GM18909 (cell line): ENCODE measurements at regions not wholly inside any gene's neighbourhood (a gene's known extent, or its start where the extent isn't known, plus 50 kb on each side); places are given as distances from the start of the nearest gene placed in this dataset.
"Not testable (repeated sequence)": the region's sequence is repeated elsewhere in the genome, so short reads cannot be mapped to it uniquely, and the experiment has no call there.

ENCODE experiments used
- ATAC-seq: cut with Tn5 transposase; IDR thresholded peaks from one replicate; pipeline ENCODE4 v1.9.1; 2021; ENCODE audit warnings: mild to moderate bottlenecking; ENCODE audit not compliant: unreplicated experiment, poor library complexity

DNA sequence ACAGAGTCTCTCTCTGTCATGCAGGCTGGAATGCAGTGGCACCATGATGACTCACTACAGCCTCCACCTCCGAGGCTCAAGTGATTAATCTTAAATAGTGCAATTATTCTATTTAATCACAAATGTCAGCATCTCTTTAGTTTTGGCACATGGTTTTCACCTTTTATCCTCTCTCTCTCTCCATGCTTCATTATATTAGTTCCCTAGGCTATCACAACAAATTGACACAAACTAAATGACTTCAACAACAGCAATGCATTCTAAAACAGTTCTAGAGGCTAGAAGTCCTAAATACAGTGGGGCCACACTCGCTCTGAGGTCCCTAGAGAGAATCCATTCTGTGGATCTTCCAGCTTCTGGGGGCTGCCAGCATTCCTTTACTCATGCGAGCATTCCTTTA, 178.2 kb upstream of the ZNG1F start:
- not testable (repeated sequence) for ATAC-seq

DNA sequence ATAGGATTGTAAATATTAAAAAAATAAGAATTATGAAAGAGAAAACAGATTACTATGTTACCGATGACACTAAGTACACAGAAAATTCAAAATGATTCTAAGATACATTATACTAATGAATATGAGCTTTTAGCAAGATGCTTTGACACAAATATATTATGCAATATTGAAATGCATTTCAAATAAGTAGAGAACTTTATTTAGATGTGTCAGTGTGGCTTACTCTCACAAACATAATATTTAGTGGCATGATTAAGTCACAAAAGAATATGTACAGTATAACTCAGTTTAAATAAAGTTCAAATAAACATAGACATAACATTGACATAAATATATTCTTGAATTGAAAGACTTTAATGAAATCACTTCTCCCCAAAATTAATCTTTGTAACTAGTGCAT, 172.7 kb upstream of the ZNG1F start:
- ATAC-seq = not testable (repeated sequence)

DNA sequence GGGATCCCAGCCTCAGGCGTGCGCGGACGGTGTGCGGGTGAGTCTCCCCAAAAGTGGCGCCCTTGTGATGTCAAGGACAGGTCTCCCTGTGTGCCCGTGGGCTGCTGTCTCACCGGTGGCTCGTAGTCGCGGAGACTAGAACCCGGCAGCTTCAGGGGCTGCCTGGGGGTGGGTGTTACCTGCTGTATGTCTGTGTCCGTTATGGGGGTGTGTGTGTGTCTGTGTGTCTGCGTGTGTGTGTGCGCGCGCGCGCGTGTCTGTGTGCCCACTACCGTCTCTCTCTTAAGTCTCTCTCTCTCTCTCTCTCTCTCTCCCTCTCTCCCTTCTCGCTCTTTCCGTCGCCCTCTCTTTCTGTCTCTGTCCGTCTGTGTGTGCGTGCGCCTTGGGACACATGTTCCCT, 170.0 kb upstream of the ZNG1F start:
- not testable (repeated sequence) for ATAC-seq

DNA sequence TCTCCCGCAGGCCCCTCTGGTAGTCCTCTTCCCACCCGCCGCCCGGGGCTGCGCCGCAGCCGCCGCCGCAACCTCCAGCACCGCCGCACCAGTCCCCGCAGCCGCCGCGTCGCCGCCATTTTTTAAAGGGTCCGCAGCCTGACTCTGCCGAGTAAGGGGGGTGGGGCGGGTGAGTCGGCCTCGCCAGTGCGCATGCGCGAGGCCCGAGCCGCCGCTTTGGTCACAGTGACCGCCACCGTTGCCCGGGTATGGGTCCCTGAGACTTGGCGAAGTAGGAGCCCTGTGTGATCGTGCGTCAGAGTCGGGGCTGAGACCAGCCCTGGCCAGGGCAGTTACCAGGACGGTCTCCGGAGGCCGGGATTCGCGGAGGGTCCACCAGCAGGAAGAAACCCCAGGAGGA, 169.6 kb upstream of the ZNG1F start:
- ATAC-seq = not testable (repeated sequence)

DNA sequence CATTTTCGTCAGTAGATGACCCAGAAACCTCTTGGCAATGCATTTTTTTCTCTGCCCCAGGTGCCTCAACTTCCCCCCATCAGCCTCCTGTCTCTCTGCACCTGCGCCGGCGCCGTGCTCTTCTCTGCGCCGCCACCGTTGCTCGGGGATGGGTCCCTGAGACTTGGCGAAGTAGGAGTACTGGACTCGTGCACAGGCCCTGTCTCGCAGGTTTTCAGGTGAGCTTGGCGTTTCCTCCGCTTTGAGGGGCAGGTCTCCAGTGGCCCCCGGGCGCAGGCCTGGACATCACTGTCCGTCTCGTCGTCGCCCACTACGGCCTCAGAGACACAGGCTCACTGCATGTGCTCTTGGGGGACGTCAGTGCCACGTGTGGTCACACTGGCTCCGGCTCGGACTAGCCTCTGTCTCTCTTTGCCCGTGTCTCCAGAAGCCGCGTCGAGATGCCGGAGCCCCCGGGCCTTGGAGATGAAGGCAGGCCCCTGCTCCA, 168.8 kb upstream of the ZNG1F start:
- ATAC-seq = not testable (repeated sequence)

DNA sequence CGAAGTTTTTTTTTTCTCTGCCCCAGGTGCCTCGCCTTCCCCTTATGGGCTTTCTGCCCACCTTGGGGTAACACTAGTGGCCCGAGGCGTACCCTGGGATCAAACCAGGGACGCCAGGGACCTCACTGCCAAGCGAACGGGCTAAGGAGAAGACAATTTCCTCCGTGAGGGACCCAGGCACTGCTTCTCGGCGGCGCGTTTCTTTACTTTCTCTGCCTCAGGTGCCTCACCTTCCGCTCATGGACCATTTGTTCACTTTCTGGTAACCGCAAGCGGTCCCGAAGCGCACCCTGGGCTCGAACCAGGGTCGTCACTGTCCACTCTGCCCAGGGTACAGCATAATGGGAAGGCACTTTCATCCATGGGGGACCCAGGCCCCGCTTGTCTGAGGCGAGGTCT, 168.2 kb upstream of the ZNG1F start:
- not testable (repeated sequence) for ATAC-seq

DNA sequence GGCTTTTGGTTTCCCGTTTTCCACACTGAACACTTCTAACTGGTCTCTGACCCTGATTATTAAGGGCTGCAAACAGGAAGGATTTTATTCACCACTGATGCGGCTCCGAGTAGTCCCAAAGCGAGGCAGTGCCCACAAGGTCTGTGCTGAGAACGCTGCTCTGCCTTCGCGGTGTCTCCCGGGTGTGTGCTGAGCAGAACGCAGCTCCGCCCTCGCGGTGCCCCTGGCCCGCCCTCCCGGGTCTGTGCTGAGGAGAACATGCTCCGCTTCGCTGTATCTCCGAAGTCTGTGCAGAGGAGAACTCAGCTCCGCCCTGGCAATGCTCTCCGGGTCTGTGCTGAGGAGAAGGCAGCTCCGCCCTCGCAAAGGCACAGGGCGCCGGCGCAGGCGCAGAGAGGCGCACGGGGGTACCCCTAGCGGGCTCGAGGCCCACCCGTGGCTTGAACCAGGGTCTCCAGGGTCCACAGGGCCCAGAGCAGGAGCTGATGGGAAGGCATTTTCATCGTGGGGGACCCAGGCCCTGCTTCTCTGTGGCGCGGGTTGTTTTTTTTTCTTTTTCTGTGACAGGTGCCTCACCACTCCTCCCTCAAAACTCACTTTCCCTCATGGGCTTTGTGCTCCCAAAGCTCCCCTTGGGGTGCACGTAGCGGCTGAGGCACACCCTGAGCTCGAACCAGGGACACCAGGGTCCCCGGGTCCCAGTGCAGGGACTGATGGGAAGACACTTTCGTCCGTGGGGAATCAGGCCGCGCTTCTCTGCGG, 167.7 kb upstream of the ZNG1F start:
- peak; percentile 64 for ATAC-seq

DNA sequence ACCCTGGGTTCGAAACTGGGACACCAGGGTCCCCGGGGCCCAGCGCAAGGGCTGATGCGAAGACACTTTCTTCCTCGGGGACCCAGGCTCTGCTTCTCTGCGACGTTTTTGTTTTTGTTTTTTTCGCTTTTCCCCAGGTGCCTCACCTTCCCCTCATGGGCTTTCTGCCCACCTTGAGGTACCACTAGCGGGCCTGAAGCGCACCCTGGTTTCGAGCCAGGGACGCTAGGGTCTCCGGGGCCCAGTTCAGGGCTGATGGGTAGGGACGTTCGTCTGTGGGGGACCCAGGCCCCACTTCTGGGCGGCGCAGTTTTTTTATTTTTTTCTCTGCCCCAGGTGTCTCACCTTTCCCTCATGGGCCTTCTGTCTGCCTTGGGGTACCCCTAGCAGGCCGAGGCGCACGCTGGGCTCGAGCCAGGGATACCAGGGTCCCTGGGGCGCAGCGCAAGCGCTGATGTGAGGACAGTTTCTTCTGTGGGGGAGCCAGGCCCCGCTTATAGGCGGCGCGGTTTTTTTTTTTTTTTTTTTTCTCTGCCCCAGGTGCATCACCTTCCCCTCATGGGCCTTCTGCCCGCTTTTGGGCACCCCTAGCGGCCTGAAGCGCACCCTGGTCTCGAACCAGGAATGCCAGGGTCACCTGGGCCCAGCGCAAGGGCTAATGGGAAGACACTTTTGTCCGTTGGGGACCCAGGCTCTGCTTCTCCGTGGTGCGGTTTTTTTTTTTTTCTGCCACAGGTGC, 166.8 kb upstream of the ZNG1F start:
- not testable (repeated sequence) for ATAC-seq

DNA sequence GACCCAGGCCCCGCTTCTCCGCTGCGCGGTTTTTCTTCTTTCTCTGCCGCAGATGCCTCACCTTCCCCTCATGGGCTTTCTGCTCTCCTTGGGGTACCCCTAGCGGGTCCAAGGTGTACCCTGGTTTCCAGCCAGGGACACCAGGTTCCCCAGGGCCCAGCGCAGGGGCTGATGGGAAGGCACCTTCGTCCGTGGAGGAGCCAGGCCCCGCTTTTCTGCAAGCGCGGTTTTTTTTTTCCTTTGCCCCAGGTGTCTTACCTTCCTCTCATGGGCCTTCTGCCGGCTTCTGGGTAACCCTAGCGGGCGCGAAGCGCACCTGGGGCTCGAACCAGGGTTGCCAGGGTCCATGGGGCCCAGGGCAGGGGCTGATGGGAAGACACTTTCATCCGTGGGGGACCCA, 165.9 kb upstream of the ZNG1F start:
- ATAC-seq = not testable (repeated sequence)

DNA sequence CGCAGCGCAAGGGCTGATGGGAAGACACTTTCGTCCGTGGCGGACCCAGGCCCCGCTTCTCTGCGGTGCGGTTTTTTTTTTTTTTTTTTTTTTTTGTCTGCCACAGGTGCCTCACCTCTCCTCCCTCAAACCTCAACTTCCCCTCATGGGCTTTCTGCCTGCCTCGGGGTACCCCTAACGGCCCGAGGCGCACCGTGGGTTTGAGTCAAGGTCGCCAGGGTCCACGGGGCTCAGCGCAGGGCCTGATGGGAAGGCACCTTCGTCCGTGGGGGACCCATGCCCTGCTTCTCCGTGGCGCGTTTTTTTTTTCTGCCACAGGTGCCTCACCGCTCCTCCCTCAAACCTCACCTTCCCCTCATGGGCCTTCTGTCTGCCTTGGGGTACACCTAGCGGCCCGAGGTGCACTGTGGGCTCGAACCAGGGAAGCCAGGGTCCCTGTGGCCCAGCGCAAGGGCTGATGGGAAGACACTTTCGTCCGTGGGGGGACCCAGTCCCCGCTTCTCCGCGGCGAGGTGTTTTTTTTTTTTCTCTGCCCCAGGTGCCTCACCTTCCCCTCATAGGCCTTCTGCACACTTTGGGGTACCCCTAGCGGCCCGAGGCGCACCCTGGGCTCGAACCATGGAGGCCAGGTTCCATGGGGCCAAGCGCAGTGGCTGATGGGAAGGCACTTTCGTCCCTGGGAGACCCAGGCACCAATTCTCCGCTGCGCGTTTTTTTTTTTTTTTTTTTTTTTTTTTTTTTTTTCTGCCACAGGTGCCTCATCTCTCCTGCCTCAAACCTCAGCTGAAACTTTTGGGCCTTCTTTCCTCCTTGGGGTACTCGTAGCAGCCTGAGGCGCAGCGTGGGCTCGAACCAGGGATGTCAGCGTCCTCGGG, 165.2 kb upstream of the ZNG1F start:
- not testable (repeated sequence) for ATAC-seq

DNA sequence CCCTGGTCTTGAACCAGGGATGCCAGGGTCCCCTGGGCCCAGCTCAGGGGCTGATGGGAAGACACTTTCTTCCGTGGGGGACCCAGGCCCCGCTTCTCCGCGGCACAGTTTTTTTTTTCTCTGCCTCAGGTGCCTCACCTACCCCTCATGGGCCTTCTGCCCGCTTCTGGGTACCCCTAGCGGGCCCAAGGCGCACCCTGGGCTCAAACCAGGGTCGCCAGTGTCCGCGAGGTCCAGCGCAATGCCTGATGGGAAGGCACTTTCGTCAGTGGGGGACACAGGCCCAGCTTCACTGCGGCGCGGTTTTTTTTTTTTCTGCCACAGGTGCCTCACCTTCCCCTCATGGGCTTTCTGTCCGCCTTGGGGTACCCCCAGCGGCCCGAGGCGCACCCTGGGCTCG, 163.9 kb upstream of the ZNG1F start:
- not testable (repeated sequence) for ATAC-seq

DNA sequence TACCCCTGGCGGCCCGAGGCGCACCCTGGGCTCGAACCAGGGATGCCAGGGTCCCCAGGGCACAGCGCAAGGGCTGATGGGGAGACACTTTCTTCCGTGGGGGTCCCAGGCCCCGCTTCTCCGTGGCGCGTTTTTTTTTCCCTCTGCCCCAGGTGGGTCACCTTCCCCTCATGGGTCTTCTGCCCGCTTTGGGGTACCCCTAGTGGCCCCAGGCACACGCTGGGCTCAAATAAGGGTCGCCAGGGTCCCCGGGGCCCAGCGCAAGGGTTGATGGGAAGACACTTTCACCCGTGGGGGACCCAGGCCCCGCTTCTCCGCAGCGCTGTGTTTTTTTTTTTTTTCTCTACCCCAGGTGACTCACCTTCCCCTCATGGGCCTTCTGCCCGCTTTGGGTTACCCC, 163.3 kb upstream of the ZNG1F start:
- not testable (repeated sequence) for ATAC-seq

DNA sequence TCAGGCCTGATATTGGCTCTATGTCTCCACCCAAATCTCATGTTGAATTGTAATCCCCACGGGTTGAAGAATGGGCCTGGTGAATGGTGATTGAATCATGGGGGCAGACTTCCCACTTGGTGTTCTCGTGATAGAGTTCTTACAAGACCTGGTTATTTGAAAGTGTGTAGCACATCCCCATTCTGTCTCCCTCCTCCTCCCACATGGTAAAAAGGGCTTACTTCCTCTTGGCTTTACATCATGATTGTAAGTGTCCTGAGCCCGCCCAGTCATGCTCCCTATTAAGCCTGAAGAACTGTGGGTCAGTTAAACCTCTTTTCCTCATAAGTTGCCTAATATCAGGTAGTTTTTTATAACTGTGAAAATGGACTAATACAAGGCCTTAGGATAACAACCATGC, 158.8 kb upstream of the ZNG1F start:
- not testable (repeated sequence) for ATAC-seq

DNA sequence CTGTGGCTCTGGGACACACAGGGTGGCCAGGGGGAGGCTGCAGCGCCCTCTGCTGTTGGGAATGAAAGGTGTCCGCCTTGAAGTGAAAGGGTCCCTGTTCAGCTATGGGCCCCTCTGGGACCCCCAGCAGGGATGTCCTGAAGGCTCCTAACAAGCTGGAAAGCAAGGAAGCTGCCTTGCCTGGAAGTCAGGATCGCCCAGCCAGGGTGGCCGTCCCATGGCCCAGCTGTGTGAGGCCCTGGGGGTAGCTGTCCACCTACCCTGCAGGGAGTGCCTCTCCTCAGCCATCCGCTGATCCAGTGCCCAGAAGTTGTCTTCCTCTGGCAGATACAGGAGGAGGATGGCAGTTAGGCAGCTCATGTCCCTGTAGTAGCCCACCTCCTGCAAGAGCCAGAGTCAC, 143.4 kb upstream of the ZNG1F start:
- not testable (repeated sequence) for ATAC-seq

DNA sequence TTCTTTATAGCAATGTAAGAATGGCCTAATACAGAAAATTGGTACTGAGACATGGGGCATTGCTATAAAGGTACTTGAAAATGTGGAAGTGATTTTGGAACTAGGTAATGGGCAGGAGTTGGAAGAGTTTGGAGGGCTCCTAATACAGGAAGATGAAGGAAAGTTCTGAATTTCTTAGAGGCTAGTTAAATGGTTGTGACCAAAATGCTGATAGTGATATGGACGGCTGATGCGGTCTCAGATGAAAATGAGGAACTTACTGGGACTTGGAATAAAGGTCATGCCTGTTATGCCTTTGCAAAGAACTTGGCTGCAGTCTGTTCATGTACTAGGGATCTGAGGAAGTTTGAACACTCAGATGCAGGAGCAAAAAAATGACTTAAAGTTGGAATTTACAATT, 132.2 kb upstream of the ZNG1F start:
- not testable (repeated sequence) for ATAC-seq

DNA sequence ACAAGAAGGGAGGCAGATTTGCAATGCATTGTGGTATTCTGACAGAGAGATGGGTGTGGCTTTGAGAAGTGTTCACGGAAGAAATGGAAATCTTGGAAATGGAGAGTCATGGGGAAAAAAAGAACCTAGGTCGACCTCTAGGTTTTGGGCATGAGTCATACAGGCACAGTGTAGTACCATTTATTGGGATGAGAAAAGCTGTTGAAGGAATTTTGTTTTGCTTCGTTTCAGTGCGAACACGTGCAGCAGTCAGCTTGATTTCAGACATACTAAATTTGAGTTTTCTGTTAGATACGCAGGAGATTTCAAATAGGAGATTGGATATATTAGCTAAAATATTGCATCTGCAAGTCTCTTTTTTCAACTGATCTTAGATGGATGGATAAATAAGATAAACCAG, 119.8 kb upstream of the ZNG1F start:
- not testable (repeated sequence) for ATAC-seq

DNA sequence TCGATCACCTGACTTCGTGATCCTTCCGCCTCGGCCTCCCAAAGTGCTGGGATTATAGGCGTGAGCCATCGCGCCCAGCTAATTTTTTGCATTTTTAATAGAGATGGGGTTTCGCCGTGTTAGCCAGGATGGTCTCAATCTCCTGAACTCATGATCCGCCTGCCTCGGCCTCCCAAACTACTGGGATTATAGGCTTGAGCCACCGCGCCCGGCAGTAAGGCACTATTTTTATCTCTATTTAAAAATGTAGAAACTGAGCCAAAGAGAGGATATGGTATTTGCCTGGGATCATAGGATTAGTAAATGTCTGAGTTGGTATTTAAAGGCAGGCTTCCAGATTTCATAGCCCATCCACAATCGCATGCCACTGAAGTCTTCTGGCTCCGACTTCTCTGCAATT, 96.6 kb upstream of the ZNG1F start:
- not testable (repeated sequence) for ATAC-seq

DNA sequence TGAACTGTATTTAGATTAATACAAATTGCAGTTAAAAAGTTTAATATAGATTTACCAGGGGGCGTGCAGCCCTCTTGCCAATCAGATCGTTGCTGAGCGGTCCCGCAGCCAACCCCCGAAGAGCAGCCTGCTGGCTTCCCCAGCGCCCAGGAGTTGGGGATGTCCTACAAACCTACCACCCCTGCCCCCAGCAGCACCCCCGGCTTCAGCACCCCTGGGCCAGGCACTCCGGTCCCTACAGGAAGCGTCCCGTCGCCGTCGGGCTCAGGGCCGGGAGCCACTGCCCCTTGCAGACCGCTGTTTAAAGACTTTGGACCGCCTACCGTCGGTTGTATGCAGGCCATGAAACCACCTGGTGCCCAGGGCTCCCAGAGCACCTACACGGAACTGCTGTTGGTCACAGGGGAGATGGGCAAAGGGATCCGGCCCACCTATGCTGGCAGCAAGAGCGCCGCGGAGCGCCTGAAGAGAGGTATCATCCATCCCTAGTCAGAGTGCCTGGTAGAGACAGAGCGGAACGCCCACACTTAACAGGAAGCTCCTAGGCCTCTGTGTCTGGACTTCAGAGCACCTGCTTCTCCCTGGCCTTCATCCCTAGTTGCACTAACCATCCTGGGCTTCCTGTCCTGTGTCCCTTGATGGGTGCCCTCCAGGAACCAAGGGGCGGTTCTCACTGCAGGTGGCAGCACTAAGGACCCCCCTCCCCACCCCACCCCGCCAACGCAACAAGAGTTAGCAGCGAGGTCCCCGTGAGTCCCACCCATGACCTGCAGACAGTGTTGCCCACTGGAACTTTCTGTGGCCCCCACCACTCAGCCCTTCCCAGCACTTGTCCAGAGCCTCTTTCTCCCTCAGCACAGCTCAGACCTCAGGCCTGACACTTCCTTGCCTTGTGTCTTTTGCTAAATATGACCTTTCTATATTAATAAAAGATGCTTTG, 91.5 kb upstream of the ZNG1F start:
- not testable (repeated sequence) for ATAC-seq

DNA sequence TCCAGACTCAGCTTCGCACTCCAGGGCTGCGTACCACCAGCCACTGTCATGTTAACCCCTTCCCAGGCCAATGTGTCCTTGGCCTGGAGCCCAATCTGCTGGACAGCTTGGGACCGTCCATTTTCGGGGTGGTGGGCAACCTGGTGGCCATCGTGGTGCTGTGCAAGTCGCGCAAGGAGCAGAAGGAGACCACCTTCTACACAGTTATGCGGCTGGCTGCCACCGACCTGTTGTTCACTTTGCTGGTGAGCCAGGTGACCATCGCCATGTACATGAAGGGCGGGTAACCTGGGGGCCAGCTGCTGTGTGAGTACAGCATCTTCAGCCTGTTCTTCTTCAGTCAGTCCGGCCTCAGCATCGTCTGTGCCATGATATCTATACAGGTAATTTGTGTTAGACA, 90.3 kb upstream of the ZNG1F start:
- not testable (repeated sequence) for ATAC-seq
